22Rv1 (cell line): ENCODE measurements at regions not wholly inside any gene's neighbourhood (a gene's known extent, or its start where the extent isn't known, plus 50 kb on each side); places are given as distances from the start of the nearest gene placed in this dataset.

Experiments used
- ZFX ChIP-seq: fragments of 450-650 bp; IDR thresholded peaks from 2 replicates; pipeline ENCODE4 v1.6.1; 2017; ENCODE audit warnings: antibody characterized with exemption, borderline replicate concordance
- TF ChIP-seq, protein P1 (sequence below): fragments of 450-650 bp; IDR thresholded peaks from 2 replicates; pipeline ENCODE4 v1.5.1; 2017; ENCODE audit warnings: mild to moderate bottlenecking

DNA sequence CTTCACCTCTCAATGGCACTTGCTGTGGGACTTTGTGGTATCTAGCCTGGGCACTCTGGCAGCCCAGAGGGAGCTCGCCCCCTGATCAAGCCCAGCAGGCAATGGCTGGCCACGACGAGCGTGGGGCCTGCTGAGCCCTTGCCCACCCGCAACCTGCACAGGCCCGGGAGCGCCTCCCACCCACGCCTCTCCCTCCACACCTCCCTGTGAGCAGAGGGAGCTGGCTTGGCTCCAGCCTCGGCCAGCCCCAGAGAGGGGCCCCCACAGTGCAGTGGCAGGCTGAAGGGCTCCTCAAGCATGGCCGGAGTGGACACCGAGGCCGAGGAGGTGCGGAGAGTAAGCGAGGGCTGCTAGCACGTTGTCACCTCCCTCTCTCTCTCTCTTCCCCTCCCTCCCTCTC, 595.8 kb downstream of the TRIML1 start:
- TF ChIP-seq ZFX, result no peak
- TF ChIP-seq, protein P1, sequence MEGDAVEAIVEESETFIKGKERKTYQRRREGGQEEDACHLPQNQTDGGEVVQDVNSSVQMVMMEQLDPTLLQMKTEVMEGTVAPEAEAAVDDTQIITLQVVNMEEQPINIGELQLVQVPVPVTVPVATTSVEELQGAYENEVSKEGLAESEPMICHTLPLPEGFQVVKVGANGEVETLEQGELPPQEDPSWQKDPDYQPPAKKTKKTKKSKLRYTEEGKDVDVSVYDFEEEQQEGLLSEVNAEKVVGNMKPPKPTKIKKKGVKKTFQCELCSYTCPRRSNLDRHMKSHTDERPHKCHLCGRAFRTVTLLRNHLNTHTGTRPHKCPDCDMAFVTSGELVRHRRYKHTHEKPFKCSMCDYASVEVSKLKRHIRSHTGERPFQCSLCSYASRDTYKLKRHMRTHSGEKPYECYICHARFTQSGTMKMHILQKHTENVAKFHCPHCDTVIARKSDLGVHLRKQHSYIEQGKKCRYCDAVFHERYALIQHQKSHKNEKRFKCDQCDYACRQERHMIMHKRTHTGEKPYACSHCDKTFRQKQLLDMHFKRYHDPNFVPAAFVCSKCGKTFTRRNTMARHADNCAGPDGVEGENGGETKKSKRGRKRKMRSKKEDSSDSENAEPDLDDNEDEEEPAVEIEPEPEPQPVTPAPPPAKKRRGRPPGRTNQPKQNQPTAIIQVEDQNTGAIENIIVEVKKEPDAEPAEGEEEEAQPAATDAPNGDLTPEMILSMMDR, result no peak
